ENCODE measurements at regions not wholly inside any gene's neighbourhood (a gene's known extent, or its start where the extent isn't known, plus 50 kb on each side); places are given as distances from the start of the nearest gene placed in this dataset.

DNA sequence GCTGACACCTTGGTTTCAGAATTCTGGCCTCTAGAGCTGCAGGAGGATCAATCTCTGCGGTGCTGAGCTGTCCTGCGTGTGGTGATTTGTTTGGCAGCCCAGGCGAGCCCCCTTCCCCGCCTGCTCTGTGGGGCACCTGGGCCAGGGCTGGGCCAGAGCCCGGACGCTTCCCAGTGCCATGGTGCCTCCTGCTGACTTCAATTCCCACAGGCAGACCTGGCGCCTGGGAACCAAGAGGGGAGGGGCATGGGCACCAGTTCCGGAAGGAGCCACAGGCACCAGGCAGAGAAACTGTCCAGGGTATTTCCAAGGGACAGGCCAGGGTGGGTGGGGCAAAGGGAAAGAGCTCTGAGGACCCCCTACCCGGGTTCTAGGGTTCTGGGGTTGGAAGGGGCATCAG, 197.8 kb downstream of the CTTN start:
- TF ChIP-seq SUZ12 (IDR thresholded peaks at IDR 0.05) (no peak), NFRKB (IDR thresholded peaks at IDR 0.05) (no peak), SP1 (IDR thresholded peaks at IDR 0.05) (no peak), ZNF384 (IDR thresholded peaks at IDR 0.05) (no peak), HDGF (IDR thresholded peaks at IDR 0.05; ENCODE audit: borderline replicate concordance) (no peak), ELF4 (IDR thresholded peaks at IDR 0.05) (no peak), ARNT (IDR thresholded peaks at IDR 0.05) (no peak), CTBP1 (IDR thresholded peaks at IDR 0.05; ENCODE audit: borderline replicate concordance) (no peak), FOXK2 (IDR thresholded peaks at IDR 0.05) (no peak)
- TF ChIP-seq, protein P1, sequence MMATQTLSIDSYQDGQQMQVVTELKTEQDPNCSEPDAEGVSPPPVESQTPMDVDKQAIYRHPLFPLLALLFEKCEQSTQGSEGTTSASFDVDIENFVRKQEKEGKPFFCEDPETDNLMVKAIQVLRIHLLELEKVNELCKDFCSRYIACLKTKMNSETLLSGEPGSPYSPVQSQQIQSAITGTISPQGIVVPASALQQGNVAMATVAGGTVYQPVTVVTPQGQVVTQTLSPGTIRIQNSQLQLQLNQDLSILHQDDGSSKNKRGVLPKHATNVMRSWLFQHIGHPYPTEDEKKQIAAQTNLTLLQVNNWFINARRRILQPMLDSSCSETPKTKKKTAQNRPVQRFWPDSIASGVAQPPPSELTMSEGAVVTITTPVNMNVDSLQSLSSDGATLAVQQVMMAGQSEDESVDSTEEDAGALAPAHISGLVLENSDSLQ (IDR thresholded peaks at IDR 0.05): no peak

All from HEK293T (cell line).